Adrenal gland (tissue), 5 donors: ENCODE measurements at regions not wholly inside any gene's neighbourhood (a gene's known extent, or its start where the extent isn't known, plus 50 kb on each side); places are given as distances from the start of the nearest gene placed in this dataset.

ENCODE experiments used
- CTCF ChIP-seq, 6 experiments: fragments of 450-650 bp in 4 of 6; fragments of 200-600 bp in 2 of 6; sonication (generic) in 1 of 6; IDR thresholded peaks; 1 replicate in 5 of 6; 2 replicates in 1 of 6; pipeline versions ENCODE4 v1.5.1 to v1.8.0; 2016 to 2021; ENCODE audit warnings: antibody characterized with exemption in 6 of 6, mild to moderate bottlenecking in 2 of 6, moderate library complexity in 1 of 6
- POLR2A ChIP-seq, 2 donors: fragments of 450-650 bp; IDR thresholded peaks; one replicate each; pipeline ENCODE4 v1.6.1; 2017; ENCODE audit warnings: antibody characterized with exemption in 2 of 2, mild to moderate bottlenecking in 2 of 2, moderate library complexity in 1 of 2
- donor health status: DM: no; HTN: no; CAD: no.

- TF ChIP-seq CTCF (IDR thresholded peaks at IDR 0.05) = no peak
- no peak for TF ChIP-seq POLR2A (IDR thresholded peaks at IDR 0.05)
Observed at GRCh38 chr2:236712304-236712703, 142.7 kb downstream of the ACKR3 start.
